ENCODE measurements at regions not wholly inside any gene's neighbourhood (a gene's known extent, or its start where the extent isn't known, plus 50 kb on each side); places are given as distances from the start of the nearest gene placed in this dataset.

DNA sequence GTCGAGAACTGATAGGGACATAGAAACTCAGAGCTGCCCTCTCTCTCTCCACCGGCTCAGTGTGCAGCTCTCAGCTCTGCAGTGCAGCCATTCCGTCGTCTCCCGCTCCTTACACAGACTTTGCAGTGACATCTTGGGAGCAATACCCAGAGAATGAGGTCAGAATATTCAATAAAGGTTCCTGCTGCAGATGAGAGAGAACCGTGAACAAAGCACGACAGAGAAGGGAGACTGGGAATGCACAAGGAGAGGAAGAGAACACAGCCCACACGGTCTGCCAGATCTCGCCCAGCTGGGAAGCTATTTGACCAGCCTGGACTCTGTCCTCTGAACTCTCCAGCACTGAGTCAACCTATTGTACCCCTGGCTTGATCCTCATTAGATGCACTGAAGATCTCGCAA is 118.0 kb upstream of the PPARGC1A start (continued):
- TF ChIP-seq NANOG (IDR thresholded peaks at IDR 0.05; ENCODE audit: insufficient read depth, low read depth, low read length, poor library complexity, severe bottlenecking), result no peak
